Effector memory CD4-positive, alpha-beta T cell (primary cell): ENCODE measurements at regions not wholly inside any gene's neighbourhood (a gene's known extent, or its start where the extent isn't known, plus 50 kb on each side); places are given as distances from the start of the nearest gene placed in this dataset.

Experiments
- DNase-seq, 3 donors: peaks; one replicate each; pipeline ENCODE4 v3.0.0-alpha.2; 2020
- H3K27ac ChIP-seq: 2 replicates; pipeline ENCODE4 v1.7.0; 2013; ENCODE audit warnings: mild to moderate bottlenecking, low read length, moderate library complexity; ENCODE audit not compliant: insufficient read depth, poor library complexity, severe bottlenecking
- H3K27me3 ChIP-seq: replicated peaks from 2 replicates; pipeline ENCODE4 v1.7.0; 2013; ENCODE audit warnings: mild to moderate bottlenecking, low read length; ENCODE audit not compliant: insufficient read depth, control insufficient read depth, poor library complexity, severe bottlenecking
- H3K36me3 ChIP-seq: 2 replicates; pipeline ENCODE4 v1.7.0; 2013; ENCODE audit warnings: mild to moderate bottlenecking, low read length, moderate library complexity; ENCODE audit not compliant: control insufficient read depth, insufficient read depth
- H3K4me1 ChIP-seq: 2 replicates; pipeline ENCODE4 v1.7.0; 2013; ENCODE audit warnings: low read length, mild to moderate bottlenecking; ENCODE audit not compliant: control insufficient read depth, insufficient read depth, poor library complexity, severe bottlenecking
- H3K4me3 ChIP-seq: 2 replicates; pipeline ENCODE4 v1.7.0; 2013; ENCODE audit warnings: low read length, low read depth, mild to moderate bottlenecking; ENCODE audit not compliant: insufficient read depth, poor library complexity, severe bottlenecking
- H3K9me3 ChIP-seq: 2 replicates; pipeline ENCODE4 v1.7.0; 2013; ENCODE audit warnings: mild to moderate bottlenecking, low read length, moderate library complexity; ENCODE audit not compliant: control insufficient read depth

DNA sequence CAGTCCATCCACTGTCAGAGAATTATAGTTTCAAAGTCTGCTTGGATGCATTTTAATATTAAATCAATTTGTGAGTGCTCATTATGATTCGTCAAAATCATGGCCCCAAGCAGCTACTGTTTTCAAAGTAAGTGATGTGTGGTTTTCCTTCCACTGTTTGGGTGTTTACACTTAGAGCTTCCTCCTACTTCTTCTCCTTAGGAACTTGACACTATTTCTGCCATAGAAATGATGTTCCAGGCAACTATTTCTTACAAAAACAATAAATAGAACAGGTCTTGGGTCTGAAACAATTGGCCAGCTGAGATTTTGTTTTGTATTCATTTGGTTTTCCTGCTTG is 132.8 kb upstream of the RAI14 start:
- Histone ChIP-seq H3K4me3 (no peak overlapping the region), H3K27me3 (no peaks in the 10 kb centered on the region), H3K36me3 (no peaks in the 10 kb centered on the region), H3K4me1 (no peaks in the 10 kb centered on the region), H3K9me3 (no peaks in the 10 kb centered on the region), H3K27ac (no peak overlapping the region)
- DNase-seq = no peak

DNA sequence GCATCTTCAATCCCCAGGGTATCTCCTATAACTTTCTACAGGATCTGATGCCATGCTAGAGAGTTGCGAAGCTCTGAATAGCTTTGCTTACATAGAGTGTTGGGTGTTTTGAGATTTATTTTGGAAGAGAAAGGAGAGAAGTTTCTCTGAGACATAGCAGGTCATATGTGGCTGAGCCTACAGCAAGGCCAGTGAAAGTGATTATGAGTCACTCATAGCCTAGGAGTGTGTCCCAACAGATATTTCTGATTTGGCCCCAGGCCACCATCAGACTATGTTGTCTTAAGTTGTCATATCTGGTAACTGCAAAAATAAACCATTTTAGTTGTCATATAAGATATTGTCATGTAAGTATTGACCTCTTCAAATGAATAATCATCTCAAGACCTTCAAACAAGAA is 132.0 kb upstream of the RAI14 start:
- Histone ChIP-seq H3K27ac (no peak overlapping the region), H3K9me3 (no peaks in the 10 kb centered on the region), H3K4me3 (no peak overlapping the region), H3K36me3 (no peaks in the 10 kb centered on the region), H3K27me3 (no peaks in the 10 kb centered on the region), H3K4me1 (no peaks in the 10 kb centered on the region)
- DNase-seq = no peak

DNA sequence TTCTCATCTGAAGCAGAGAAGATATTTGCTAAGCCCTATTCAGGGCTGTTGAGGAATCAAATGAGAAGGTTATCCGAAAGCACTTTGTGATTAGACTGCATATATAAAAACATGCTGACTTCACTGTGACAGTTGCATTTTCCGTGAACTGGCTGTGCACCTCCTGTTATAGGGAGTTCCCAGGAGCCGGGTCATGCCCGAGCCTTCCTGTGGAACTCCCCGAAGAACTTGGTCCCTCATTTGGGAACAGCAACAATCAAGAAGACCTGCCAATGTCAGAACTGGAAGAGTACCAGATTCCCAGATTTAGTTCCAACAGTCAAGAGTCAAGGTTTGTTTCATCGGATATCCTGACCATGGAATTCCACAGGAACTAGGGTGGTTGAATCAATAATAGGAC is 130.4 kb upstream of the RAI14 start:
- no peak overlapping the region for H3K4me3 ChIP-seq
- H3K36me3 ChIP-seq = no peaks in the 10 kb centered on the region
- no peaks in the 10 kb centered on the region for H3K4me1 ChIP-seq
- H3K9me3 ChIP-seq = no peaks in the 10 kb centered on the region
- no peak for DNase-seq
- no peaks in the 10 kb centered on the region for H3K27me3 ChIP-seq
- no peak overlapping the region for H3K27ac ChIP-seq

DNA sequence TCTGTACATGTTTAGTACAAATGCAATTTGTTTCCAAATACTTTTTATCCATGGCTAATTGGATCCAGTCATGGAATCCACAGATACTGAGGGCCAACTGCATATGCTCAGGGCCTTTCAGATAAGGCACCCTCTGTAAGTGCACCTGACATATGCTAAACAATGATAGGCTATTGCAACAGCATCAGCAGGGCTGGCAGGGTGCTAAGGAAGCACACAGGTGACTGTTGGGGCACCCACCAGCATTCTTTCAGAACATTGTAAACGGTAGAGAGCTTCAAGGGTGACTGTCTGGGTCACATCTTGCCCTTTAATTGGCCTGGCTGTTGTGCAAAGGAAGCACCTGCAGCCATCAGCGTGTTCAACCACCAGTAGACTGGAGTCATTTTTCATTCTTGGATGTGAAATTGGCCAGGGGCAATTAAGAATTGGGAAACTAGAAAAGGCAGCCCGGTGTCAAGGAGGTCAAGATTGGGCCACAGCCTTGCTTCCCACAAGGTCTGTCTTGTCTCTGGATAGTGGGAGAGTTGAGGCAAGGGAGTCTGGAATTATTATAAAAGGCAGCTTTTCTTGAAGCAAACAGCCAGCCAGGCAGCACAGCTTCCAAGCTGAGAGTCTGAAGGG is 129.3 kb upstream of the RAI14 start:
- Histone ChIP-seq H3K4me1 (no peaks in the 10 kb centered on the region), H3K27ac (no peak overlapping the region), H3K4me3 (no peak overlapping the region), H3K9me3 (no peaks in the 10 kb centered on the region), H3K36me3 (no peaks in the 10 kb centered on the region), H3K27me3 (no peaks in the 10 kb centered on the region)
- no peak for DNase-seq

DNA sequence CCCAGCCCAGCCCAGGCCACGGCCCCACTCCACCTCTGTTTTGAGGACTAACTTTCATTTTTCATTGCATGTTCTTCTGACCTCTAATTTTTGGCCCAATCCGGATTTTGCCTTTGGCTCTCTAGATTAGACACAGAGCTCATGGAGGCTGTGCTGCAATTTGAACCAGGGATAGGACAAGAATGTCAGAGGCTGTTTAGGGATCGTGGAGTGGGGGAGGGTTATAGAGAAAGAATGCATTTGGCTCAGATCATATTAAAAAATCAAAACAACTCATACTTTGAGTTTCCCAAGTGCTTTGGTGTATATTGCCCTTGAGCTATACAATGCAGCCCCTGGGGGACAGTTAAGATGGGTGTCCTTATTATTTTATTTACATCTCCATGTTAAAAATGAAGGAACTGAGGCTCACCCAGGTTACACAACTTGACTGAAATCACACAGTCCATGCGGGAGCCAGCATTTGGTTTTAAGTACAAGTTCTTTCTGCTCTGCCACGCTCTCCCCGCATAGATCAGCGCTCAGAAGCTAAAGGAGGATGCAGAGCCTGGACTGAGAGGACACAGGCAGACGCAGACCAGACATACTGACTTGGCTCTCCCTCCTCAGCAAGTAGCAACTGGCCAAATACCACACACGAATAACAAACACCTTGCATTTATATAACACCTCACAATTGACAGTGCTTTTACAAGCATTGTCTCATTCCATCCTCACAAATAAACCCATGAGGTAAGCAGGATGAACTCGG is 126.4 kb upstream of the RAI14 start:
- no peak overlapping the region for H3K27ac ChIP-seq
- no peaks in the 10 kb centered on the region for H3K36me3 ChIP-seq
- H3K4me1 ChIP-seq = no peaks in the 10 kb centered on the region
- no peaks in the 10 kb centered on the region for H3K27me3 ChIP-seq
- no peak for DNase-seq
- no peak overlapping the region for H3K4me3 ChIP-seq
- no peaks in the 10 kb centered on the region for H3K9me3 ChIP-seq

DNA sequence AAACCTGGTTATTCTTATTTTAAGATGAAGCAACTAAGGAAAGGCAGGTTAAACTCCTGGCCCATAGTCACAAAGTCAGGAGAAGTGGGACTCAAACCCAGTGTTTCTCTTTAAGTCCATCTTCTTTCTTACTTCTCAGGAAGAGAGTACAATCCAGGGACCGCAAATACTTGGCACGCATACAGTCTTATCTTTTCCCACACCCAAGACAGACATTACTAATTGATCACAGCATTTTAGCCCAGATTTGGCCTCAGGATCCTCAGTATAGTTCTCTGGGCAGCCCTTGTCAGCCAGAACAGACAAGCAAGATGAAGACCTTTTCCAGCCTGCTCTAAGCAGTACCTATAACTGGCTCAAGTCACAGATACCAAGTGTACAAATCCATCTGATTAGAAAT is 125.5 kb upstream of the RAI14 start:
- Histone ChIP-seq H3K4me1 (no peaks in the 10 kb centered on the region), H3K36me3 (no peaks in the 10 kb centered on the region), H3K4me3 (no peak overlapping the region), H3K9me3 (no peaks in the 10 kb centered on the region), H3K27ac (no peak overlapping the region), H3K27me3 (no peaks in the 10 kb centered on the region)
- DNase-seq = no peak

DNA sequence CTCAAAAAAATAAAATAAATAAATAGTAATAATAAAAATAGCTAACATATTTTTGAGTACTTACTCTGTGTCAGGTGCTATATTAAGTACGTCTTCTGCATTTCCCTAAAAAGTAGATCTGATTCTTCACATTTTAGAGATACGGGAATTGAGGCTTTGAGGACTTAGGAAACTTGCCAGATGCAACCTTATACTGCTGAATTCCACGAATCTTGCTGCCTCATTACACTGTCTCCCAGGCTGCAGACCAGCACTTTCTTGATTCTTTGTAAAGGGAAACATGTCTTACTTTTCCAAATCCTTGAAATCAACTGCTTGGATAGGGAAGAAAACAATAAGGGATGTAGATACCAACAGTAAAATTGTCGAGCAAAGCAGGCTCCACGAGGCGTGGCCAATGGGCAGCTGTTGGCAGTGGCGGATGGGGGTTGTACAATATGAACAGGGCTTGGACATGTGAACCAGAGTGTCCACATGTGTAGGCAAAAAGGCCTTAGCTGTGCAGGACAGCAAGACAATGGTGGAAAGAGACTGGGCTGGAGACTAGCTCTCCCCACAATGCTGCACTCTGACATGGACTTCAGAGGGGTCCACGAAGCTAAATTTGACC is 124.3 kb upstream of the RAI14 start:
- Histone ChIP-seq H3K4me1 (no peaks in the 10 kb centered on the region), H3K9me3 (no peaks in the 10 kb centered on the region), H3K27me3 (no peaks in the 10 kb centered on the region), H3K27ac (no peak overlapping the region), H3K4me3 (no peak overlapping the region), H3K36me3 (no peaks in the 10 kb centered on the region)
- no peak for DNase-seq

DNA sequence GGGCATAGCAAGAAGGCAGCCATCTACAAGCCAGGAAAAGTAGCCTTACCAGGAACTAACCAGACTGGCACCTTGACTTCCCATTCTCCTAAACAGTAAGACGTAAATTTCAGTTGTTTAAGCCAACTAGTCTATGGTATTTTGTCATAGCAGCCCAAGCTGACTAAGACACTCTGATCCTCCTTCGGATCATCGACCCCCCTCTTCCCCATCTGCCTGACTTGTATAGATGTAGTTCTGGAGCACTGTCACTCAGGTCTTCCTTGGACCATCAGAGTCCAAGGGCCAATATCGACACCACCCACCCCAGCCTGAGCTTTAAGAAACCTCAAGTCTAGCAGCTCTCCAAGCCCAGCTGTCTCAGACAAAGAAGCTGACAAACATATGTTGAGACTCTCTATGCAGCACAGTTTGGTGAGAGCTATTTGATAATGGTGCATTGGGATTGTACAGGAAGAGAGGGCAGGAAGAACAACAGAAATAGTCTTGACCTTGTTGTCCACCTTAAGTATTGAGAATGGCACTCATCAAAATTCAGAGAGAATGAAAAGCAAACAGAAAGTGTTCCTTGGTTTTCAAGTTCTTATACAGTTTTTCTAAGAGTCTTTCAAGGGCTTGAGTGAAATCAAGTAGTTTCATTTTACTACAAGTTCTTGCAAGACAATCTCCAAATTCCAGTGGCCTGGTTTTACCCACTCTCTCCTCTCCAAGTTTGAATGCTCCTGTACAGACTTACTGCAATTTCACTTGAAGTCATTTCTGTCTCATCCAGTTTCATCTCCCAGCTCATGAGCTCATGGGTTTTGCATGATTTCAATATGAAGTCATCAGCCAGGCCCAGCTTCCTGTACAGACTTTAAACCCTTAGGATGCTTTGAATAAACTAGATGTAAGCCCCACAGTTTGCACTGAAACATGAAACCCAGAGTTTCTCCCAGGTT is 122.3 kb upstream of the RAI14 start:
- no peaks in the 10 kb centered on the region for H3K36me3 ChIP-seq
- no peak overlapping the region for H3K27ac ChIP-seq
- H3K4me1 ChIP-seq = no peaks in the 10 kb centered on the region
- H3K9me3 ChIP-seq = no peaks in the 10 kb centered on the region
- no peak overlapping the region for H3K4me3 ChIP-seq
- DNase-seq = no peak
- H3K27me3 ChIP-seq = no peaks in the 10 kb centered on the region

DNA sequence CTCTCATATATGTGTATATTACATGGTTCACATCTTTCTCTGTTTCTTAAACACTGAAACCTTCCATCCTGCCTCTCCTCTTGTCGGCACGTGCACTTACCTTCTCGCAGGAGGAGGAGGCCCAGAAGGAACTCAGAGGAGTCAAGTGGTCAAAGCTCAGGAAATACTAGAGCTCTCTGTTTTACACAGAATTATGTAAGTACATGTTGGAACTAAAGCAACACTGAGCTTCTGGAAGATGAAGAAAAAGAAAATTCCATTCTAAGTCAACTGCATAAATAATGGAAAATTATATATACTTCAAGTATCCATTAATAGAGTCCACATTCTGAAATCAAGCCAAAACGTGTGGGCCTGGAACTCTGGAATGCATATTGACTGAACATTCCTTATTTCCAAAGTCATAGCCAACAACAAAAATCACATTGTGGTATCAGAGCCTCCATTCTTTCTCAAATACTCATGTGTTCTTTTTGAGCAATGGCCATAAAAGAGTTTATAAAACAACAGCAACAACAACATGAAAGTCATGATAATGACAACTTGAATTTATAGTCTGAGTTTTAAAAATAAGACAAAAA is 121.5 kb upstream of the RAI14 start:
- H3K4me3 ChIP-seq = no peak overlapping the region

More for the DNA sequence above, 121.5 kb upstream of the RAI14 start:
- Histone ChIP-seq H3K36me3 (no peaks in the 10 kb centered on the region), H3K4me1 (no peaks in the 10 kb centered on the region), H3K27ac (no peak overlapping the region), H3K27me3 (no peaks in the 10 kb centered on the region), H3K9me3 (no peaks in the 10 kb centered on the region)
- no peak for DNase-seq
